ENCODE measurements at regions not wholly inside any gene's neighbourhood (a gene's known extent, or its start where the extent isn't known, plus 50 kb on each side); places are given as distances from the start of the nearest gene placed in this dataset.
A peak's percentile ranks its signal among the peaks of the same experiment; 100 is the strongest.
"Not testable (repeated sequence)": the region's sequence is repeated elsewhere in the genome, so short reads cannot be mapped to it uniquely, and the experiment has no call there.

GRCh38 chr2:129819855-129820254, 159.6 kb upstream of the RAB6C start:
- no peak for DNase-seq (ENCODE audit: low spot score)

GRCh38 chr2:129820908-129821307, 158.6 kb upstream of the RAB6C start:
- DNase-seq (ENCODE audit: low spot score), result no peak

DNA sequence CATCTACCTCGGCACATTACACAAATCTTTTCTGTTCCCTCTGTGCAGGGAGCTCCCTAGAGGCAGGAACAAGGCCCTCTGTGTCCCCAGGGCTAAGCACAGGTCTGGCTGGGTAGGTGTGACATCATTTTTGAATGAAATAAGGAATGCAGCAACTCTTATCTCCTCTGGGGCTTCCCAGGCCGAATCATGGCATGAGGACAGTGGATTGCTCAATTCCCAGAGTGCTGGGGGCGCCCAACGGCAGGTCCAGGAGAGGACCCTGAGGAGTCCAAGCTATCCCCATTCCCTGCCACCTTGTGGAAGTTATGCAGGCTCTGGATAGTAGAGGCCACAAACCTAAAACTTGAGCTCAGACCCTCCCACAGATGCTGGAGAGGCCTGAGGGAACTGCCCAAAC, 158.0 kb upstream of the RAB6C start:
- no peak for DNase-seq (ENCODE audit: low spot score)

DNA sequence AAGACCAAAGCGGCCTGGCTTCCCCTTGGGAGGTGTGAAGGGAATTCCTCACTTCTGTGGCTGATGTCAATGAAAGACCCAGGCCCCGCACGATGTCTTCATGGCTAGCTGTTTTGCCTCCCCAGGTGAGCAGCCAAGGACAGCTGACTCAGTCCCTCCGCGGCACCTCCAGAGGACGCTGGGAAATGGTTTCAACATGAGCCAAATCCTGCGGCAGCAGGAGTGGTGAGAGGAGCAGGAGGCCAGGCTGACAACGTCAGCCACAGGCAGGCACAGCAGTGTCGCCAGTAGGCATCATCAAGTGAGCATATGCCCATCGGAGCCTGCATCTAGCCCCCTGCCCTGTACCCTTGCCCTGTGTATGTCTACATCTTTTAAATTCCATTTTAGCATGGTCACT, 156.4 kb upstream of the RAB6C start:
- no peak for DNase-seq (ENCODE audit: low spot score)

DNA sequence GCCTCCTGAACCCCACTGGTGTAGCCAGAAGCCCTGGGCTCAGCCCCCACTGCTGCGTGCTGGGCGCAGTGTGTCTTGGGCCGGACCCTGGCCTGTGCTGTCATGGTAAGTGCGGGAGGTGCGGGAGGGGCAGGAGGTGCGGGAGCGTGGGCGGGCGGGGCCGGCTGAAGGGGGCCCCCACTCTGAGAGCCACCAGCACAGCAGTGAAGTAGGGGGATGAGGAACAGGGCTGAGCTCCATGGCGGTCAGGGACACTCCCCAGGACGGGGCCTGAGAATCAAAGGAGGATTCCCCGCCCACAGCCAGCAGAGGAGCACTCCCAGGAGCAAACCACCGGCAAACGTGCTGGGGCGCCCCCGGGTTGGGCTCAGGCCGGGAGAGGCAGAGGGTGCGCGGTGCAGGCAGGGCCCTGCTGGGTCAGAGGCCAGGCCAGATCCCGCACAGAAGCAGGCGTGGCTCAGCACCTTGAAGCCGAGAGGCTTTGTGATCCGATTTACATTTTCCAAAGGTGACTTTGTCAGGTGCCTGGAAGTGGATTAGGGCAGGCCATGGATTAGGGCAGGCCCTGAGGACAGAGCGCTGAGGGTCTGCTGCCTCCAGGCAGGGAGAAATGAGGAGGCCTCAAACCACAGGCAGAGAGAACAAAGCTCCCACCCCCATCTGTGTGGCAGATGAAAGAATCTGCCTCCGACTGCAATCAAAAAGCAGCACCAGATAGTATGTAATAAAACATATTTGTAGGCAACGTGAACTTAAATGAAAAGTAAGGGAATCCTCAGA, 152.0 kb upstream of the RAB6C start:
- peak; percentile 77 for DNase-seq (ENCODE audit: low spot score)

GRCh38 chr2:129828792-129829191, 150.7 kb upstream of the RAB6C start:
- no peak for DNase-seq (ENCODE audit: low spot score)

- DNase-seq (ENCODE audit: low spot score), result no peak
Observed at GRCh38 chr2:129829588-129829987, 149.9 kb upstream of the RAB6C start.

DNA sequence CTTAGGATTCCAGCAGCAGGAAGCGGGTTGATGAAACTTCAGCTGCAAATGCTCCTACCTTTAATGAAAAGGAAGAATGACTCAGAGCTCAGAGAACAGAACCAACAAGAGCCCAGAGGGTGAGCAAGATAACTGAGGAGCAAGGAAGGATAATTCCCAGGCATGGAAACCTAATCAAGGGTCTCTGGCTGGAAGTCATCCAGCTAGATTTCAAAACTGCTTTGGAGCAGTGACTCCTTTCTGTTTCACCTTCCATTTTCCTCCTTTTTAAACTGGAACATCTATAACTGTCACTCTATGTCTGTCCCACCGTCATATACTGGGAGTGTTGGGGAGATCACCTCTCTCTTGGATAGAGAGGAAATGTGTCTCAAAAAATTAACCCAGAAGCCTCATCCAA, 148.4 kb upstream of the RAB6C start:
- no peak for DNase-seq (ENCODE audit: low spot score)

DNA sequence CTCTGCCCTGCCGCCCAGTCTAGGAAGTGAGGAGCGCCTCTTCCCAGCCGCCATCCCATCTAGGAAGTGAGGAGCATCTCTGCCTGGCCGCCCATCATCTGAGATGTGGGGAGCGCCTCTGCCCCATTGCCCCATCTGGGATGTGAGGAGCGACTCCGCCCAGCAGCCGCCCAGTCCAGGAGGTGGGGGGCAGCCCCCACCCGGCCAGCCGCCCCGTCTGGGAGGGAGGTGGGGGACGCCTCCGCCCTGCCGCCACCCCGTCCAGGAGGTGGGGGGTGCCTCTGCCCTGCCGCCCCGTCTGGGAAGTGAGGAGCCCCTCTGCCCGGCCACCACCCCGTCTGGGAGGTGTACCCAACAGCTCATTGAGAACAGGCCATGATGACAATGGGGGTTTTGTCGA, 146.0 kb upstream of the RAB6C start:
- DNase-seq (ENCODE audit: low spot score), result not testable (repeated sequence)

DNA sequence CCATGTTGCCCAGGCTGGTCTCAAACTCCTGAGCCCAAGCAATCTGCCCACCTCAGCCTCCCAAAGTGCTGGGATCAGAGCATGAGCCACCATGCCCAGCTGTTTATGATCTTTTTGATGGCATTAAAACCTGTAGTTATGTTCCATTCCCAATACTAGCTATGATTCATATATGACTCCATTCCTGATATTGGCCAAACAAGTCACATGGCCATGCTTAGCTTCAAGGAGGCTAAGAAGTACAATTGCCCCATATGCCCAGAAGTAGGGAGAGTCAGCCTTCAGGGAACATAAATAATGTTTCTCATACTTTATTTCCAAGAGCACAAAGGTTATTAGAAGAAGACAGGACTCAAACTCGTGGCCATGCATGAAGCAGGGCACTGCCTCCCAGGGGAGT, 132.4 kb upstream of the RAB6C start:
- DNase-seq (ENCODE audit: low spot score), result no peak

GRCh38 chr2:129849559-129850160, 129.8 kb upstream of the RAB6C start:
- no peak for DNase-seq (ENCODE audit: low spot score)

- DNase-seq (ENCODE audit: low spot score), result no peak
Observed at GRCh38 chr2:129857200-129857599, 122.3 kb upstream of the RAB6C start.

DNA sequence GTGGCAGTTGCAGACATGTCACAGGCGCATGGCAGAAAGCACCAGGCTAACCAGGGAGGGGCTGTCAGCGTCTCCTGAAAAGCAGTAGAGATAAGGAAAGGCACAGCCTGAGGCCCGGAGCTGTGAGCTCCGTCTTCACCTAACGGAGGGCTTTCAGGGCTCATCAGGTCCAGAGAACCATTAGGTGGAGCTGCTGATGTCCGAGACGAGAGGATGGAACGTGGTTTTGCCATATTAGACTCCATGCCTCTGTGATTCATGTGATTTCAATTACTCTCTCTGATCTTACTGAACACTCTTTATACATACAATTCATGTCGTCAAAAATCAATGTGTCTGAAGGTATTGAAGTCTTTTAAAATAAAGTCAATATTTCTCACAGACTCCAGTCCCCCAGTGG, 120.3 kb upstream of the RAB6C start:
- DNase-seq (ENCODE audit: low spot score), result no peak

GRCh38 chr2:129860088-129860487, 119.4 kb upstream of the RAB6C start:
- no peak for DNase-seq (ENCODE audit: low spot score)

GRCh38 chr2:129861666-129862288, 117.7 kb upstream of the RAB6C start:
- DNase-seq (ENCODE audit: low spot score), result no peak

DNA sequence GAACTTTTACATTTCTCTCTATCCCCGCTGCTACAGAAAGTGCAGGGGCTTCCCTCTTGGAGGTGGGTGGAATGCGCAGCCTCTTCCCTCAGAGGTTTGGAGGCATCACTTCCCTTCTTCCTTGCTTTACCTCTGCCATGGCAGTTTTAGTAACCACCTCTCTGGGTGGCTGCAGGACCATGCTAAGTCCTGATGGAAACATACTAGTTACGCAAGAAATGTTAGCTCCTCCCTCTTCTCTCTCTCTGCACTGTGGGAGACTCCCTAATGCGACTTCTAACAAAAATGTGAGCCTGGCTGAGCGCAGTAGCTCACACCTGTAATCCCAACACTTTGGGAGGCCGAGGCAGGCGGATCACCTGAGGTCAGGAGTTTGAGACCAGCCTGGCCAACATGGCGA, 116.8 kb upstream of the RAB6C start:
- no peak for DNase-seq (ENCODE audit: low spot score)

DNA sequence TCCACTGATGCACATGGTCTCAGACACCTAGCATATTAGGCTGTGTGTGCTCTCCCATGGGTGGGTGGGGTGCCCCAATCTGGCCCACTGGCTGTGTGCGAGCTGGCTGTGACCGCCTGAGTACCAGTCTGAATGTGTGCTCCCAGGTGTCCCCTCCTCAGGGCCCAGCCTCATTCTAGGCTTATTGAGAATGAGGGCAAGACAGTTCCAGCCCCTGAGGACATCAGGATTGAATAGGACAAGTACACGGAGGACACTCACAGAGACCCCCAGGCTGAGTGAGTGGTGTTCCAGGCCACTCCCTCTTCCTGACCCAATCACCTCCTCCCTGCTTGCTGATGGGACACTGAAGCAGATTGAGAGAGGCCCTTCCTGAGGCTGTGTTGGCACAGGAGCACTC, 116.1 kb upstream of the RAB6C start:
- no peak for DNase-seq (ENCODE audit: low spot score)

GRCh38 chr2:129864719-129865118, 114.7 kb upstream of the RAB6C start:
- no peak for DNase-seq (ENCODE audit: low spot score)

DNA sequence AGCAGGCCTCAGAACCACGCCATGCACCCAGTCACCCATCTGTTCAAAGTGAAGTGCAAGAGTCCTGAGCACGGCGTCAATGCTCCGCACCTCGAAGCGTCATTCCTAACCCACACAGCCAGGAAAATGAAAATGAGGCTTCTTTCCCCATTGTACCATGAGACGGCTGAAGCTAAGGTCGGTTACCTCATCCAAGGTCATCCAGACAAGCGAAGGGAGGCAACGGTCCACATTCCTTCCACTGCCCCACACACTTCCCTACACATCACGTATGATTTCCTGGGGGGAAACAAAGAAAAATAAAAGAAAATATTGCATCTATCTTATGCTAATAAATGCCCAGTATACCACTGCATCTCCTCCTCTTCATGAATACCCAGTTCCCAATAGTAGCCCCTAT, 113.5 kb upstream of the RAB6C start:
- no peak for DNase-seq (ENCODE audit: low spot score)

GRCh38 chr2:129866391-129866790, 113.1 kb upstream of the RAB6C start:
- no peak for DNase-seq (ENCODE audit: low spot score)

DNA sequence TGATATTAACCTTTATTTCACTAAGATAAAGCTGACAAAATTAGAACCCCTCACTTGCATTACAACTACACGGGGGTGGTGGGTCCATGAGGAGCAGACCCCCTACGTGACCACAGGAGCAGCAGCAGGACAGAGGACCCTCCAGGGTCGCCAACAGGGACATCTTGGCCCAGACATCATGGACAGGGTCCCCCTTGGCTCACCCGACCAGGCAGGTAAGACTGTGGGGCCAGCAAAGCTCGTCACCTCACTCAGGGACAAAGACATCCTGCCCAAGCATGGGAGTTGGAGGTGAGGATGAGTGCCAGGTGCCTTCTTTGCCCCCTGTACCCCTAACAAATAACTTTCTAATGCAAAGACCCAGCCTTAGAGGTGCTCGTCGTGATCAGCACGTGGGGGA, 111.3 kb upstream of the RAB6C start:
- DNase-seq (ENCODE audit: low spot score), result no peak

DNA sequence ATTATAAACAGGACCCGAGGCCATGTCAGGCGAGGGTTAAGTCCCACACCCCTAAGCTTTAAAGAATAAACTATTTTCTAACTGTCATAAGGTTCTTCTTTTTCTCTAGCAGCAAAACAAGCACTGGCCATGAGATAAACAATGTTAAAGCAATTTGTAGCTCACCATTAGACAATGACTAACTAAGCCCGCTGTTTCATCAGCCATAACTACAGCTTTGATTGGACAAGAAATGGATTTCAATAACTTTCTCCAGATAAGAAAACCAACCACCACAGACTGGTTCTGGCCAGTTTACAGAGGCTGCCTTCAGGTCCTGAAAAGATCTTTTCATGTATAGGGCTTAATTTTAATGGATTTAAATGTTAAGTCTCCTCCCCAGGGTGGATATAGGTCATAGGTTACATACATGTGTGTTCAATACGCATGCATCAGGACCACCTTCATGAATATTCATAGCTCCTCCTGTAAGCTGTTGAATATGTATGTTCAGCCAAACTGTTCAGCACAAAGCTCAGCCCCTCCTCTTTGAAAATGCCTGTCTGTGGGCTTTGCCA, 108.7 kb upstream of the RAB6C start:
- no peak for DNase-seq (ENCODE audit: low spot score)

- peak; percentile 12 for DNase-seq (ENCODE audit: low spot score)
Observed at GRCh38 chr2:129872446-129872845, 107.0 kb upstream of the RAB6C start.

Measured in ecto neural progenitor cell (in vitro differentiated cells).